RPMI8226 (cell line): ENCODE measurements at regions not wholly inside any gene's neighbourhood (a gene's known extent, or its start where the extent isn't known, plus 50 kb on each side); places are given as distances from the start of the nearest gene placed in this dataset.
"Not testable (repeated sequence)": the region's sequence is repeated elsewhere in the genome, so short reads cannot be mapped to it uniquely, and the experiment has no call there.

Experiments
- DNase-seq: peaks from one replicate; pipeline ENCODE4 v3.0.0-alpha.2; 2015

GRCh38 chr6:21710908-21711627 lies 117.5 kb downstream of the SOX4 start:
- no peak for DNase-seq

GRCh38 chr6:21712213-21712612 lies 118.7 kb downstream of the SOX4 start:
- DNase-seq: no peak

GRCh38 chr6:21713481-21713880 lies 119.9 kb downstream of the SOX4 start:
- no peak for DNase-seq

GRCh38 chr6:21715180-21715579 lies 121.6 kb downstream of the SOX4 start:
- no peak for DNase-seq

- no peak for DNase-seq
Observed at GRCh38 chr6:21722510-21722909, 129.0 kb downstream of the SOX4 start.

GRCh38 chr6:21726676-21727075 lies 133.1 kb downstream of the SOX4 start:
- no peak for DNase-seq

GRCh38 chr6:21728141-21728540 lies 134.6 kb downstream of the SOX4 start:
- DNase-seq: no peak

- no peak for DNase-seq
Observed at GRCh38 chr6:21729431-21729830, 135.9 kb downstream of the SOX4 start.

GRCh38 chr6:21730533-21730932 lies 137.0 kb downstream of the SOX4 start:
- no peak for DNase-seq

GRCh38 chr6:21731411-21732031 lies 138.0 kb downstream of the SOX4 start:
- DNase-seq: no peak

- not testable (repeated sequence) for DNase-seq
Observed at GRCh38 chr6:21732032-21732730, 138.6 kb downstream of the SOX4 start.

GRCh38 chr6:21732731-21733130 lies 139.2 kb downstream of the SOX4 start:
- no peak for DNase-seq

GRCh38 chr6:21733311-21733710 lies 139.8 kb downstream of the SOX4 start:
- DNase-seq: no peak

- DNase-seq: no peak
Observed at GRCh38 chr6:21734204-21734603, 140.7 kb downstream of the SOX4 start.

GRCh38 chr6:21738180-21739094 lies 144.9 kb downstream of the SOX4 start:
- no peak for DNase-seq

GRCh38 chr6:21739241-21739640 lies 145.7 kb downstream of the SOX4 start:
- DNase-seq: no peak

- no peak for DNase-seq
Observed at GRCh38 chr6:21739838-21740237, 146.3 kb downstream of the SOX4 start.

GRCh38 chr6:21740376-21741124 lies 147.0 kb downstream of the SOX4 start:
- DNase-seq: no peak

GRCh38 chr6:21741221-21742109 lies 147.9 kb downstream of the SOX4 start:
- no peak for DNase-seq

GRCh38 chr6:21742238-21742660 lies 148.7 kb downstream of the SOX4 start:
- DNase-seq: no peak

GRCh38 chr6:21744331-21744730 lies 150.8 kb downstream of the SOX4 start:
- no peak for DNase-seq
